GM12891 (cell line): ENCODE measurements at regions not wholly inside any gene's neighbourhood (a gene's known extent, or its start where the extent isn't known, plus 50 kb on each side); places are given as distances from the start of the nearest gene placed in this dataset.

Experiments used
- DNase-seq: peaks from one replicate; pipeline ENCODE4 v3.0.0; 2011; ENCODE audit warnings: low spot score; ENCODE audit not compliant: insufficient read length
- FAIRE-seq: peaks from 2 replicates; lab custom pipeline; 2011; peaks lifted over from hg19 to GRCh38; lab: Jason Lieb, UNC
- PAX5 ChIP-seq: IDR thresholded peaks from 2 replicates; pipeline ENCODE4 v1.6.1; 2011; ENCODE audit warnings: low read length, moderate library complexity, mild to moderate bottlenecking; ENCODE audit not compliant: insufficient read depth, severe bottlenecking
- POLR2A ChIP-seq: IDR thresholded peaks from 2 replicates; pipeline ENCODE4 v1.6.1; 2011; ENCODE audit warnings: low read depth, low read length, control low read depth
- POLR2AphosphoS5 ChIP-seq: IDR thresholded peaks from 2 replicates; pipeline ENCODE4 v1.6.1; 2011; ENCODE audit warnings: low read depth, low read length, control low read depth
- POU2F2 ChIP-seq: IDR thresholded peaks from 2 replicates; pipeline ENCODE4 v1.6.1; 2011; ENCODE audit warnings: low read depth, mild to moderate bottlenecking, control low read depth, low read length, moderate library complexity
- SPI1 ChIP-seq: IDR thresholded peaks from 2 replicates; pipeline ENCODE4 v1.6.1; 2011; ENCODE audit warnings: low read depth, low read length, control low read depth
- TAF1 ChIP-seq: IDR thresholded peaks from 2 replicates; pipeline ENCODE4 v1.6.1; 2011; ENCODE audit warnings: low read depth, low read length, control low read depth

DNA sequence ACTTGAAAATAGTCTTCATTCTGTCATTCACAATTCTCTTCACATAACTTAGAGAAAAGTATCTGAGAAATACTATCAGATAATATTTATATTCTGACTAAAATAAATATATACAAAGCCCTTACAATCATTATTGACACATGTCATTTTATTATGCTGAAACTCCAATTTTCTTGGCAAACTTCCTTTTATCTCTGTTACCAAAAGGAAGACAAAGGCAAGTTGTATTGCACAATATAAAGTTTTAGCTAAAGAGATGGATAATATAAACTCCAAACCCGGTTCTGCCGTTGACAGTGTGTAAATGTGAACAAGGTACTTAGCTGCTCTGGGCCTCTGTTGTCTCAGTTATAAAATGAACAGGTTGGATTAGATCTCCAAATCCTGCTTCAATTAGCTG, 99.0 kb upstream of the MDFIC start:
- no peak for FAIRE-seq
- no peak for DNase-seq
- TF ChIP-seq PAX5: no peak
- no peak for TF ChIP-seq TAF1
- TF ChIP-seq POU2F2: no peak
- no peak for TF ChIP-seq SPI1
- TF ChIP-seq POLR2A: no peak
- no peak for TF ChIP-seq POLR2AphosphoS5

DNA sequence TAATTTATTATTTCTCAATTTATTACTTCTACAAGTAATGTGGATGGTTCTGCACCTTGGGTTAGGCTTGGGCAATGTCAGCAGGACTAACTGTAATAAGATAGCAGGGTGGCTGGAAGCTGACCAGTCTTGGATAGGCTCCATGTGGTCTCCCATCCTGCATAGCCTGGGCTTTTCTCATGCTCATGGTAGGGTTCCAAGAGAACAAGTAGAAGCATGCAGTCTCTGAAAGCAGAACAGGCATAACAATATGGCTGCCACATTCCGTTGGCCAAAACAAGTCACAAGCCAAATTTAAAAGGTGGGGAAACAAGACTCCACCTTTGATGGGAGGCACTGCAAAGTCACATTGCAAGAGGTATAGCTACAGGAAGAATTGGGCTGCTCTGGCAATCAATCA, 98.6 kb upstream of the MDFIC start:
- no peak for DNase-seq
- FAIRE-seq: no peak
- TF ChIP-seq PAX5: no peak
- no peak for TF ChIP-seq POU2F2
- no peak for TF ChIP-seq POLR2AphosphoS5
- no peak for TF ChIP-seq SPI1
- no peak for TF ChIP-seq TAF1
- TF ChIP-seq POLR2A: no peak

DNA sequence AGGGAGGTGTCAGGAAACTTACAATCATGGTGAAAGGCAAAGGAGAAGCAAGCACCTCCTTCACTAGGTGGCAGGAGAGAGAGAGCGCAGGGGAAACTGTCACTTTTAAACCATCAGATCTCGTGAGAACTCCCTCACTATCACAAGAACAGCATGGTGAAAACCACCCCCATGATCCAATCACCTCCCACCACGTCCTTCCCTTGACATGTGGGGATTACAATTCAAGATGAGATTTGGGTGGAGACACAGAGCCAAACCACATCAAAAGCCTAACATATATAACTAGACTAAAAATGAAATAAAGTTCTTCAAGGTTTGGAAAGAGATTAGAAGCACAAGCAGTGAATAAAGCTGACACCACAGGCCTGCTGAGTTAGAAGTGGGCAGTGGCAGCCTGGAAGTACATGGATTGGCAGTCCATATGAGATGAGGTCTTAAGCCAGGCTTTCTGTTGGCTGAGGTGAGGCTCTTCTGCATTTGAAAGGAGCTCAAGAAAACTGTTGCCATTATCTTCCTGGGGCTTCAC, 96.4 kb upstream of the MDFIC start:
- FAIRE-seq (no peak), DNase-seq (no peak)
- TF ChIP-seq TAF1 (no peak), POLR2AphosphoS5 (no peak), POU2F2 (no peak), SPI1 (no peak), PAX5 (no peak), POLR2A (no peak)

DNA sequence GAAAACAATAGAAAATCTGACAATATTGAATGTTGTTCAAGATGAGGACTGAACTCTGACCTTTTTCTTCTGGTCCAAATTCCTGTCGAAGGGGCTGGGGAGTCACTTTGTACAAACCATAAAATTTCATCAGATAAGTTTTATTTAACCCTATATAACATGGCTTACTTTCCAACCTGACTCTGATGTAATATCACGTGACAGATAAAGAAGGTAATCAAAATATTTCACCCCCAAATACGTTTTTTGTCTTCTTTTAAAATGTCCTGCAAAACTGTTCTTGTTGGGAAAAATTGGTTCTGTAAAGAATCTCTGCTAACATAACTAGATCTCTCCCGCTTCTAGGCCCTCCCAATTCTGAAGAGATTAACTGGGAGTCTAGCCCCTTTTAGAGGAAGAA, 90.9 kb upstream of the MDFIC start:
- TF ChIP-seq PAX5 (no peak), POLR2AphosphoS5 (no peak), SPI1 (no peak)
- no peak for DNase-seq
- FAIRE-seq: no peak

DNA sequence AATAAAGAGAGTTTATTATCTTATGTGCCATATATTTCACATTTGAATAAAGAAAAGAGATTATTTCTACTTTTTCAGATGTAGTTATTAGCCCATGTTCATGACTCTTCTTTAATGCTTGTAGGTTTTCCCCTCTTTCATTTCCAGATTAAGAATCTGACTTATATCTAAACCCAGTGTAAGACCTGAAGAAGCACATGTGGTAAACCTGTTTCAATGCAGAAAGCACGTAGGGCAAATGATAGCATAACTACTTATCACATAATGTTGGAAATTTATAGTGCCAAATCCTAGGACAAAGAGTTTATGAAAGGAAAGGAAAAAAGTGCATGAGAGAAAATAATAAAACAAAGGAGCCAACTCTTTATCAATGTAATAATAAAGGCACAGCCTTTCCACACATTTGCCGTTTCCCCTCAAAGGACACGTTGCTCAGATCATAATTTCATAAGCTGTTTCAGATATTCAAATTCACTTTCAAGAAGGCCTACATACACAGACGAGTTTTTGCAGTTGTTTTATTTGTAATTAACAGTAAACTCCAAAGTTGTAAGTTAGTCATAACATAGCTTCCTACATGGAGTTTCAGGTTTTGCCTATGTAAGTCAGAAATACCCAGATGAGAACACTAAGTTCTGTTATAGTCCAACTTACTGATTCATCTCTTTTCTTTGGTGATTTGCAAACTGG, 88.8 kb upstream of the MDFIC start:
- DNase-seq (no peak), FAIRE-seq (peak; percentile 69)
- TF ChIP-seq SPI1 (no peak), POLR2AphosphoS5 (no peak), TAF1 (no peak), POLR2A (no peak), POU2F2 (no peak), PAX5 (no peak)

DNA sequence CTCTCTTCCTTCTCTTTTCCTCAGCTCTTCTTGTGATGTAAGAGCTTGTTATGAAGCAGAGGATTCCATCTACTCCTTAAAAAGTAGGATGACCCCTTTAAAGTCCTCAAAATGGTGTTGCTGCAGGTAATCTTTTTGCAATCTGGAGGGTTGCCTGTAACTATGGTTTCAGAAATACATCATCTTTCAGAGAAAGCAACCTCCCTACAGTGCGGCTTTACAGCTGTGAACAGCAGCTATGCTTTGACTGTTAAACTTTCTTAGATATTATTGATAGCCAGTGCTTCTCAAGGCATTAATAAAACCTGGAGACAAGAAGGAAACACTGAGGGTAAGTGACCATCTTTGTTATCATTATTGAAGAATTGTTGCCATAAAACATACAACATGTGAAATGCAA, 86.6 kb upstream of the MDFIC start:
- no peak for DNase-seq
- TF ChIP-seq TAF1 (no peak), POU2F2 (no peak), POLR2A (no peak), PAX5 (no peak), SPI1 (no peak), POLR2AphosphoS5 (no peak)
- FAIRE-seq: peak; percentile 41

DNA sequence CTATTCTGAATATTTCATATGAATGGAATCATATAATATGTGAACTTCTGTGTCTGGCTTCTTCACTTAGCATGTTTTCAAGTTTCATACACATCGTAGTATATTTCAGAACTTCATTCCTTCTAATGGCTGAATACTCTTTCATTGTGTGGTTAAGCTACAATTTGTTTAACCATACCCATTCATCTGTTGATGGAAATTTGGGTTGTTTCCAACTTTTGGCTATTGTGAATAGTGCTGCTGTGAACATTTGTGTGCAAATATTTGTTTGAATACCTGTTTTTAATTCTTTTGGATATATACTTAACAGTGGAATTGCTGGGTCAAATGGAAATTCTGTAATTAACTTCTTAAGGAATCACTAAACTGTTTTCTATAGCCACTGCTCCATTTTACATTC, 86.0 kb upstream of the MDFIC start:
- no peak for FAIRE-seq
- TF ChIP-seq POLR2AphosphoS5 (no peak), PAX5 (no peak), TAF1 (no peak), SPI1 (no peak), POLR2A (no peak), POU2F2 (no peak)
- DNase-seq: no peak

DNA sequence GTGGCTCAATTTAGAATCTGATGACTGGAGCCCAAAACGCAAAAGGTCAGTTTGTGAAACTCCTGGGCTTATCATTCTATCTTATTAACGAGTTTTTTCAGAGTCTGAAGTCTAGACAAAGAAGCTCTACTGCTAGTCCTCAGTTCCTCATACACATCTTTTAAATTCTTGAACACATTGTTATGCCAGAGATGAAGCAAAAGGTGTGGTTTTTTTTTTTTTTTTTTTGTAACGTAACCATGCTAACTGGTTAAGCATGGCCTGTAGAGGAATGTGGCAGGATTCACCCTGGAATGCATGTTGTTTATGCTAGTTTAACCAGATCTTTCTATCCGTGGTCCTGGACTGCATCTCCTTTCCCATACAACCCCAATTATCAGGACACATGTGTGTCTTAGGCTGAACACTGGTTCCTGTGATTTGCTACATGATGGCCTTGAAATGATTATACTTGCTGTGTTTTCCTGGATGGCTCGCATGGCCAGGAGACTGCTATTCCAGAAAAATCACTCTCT, 79.3 kb upstream of the MDFIC start:
- TF ChIP-seq POLR2AphosphoS5: no peak
- TF ChIP-seq TAF1: no peak
- TF ChIP-seq POU2F2: no peak
- TF ChIP-seq PAX5: no peak
- TF ChIP-seq SPI1: no peak
- no peak for TF ChIP-seq POLR2A
- no peak for DNase-seq
- peak; percentile 80 for FAIRE-seq

DNA sequence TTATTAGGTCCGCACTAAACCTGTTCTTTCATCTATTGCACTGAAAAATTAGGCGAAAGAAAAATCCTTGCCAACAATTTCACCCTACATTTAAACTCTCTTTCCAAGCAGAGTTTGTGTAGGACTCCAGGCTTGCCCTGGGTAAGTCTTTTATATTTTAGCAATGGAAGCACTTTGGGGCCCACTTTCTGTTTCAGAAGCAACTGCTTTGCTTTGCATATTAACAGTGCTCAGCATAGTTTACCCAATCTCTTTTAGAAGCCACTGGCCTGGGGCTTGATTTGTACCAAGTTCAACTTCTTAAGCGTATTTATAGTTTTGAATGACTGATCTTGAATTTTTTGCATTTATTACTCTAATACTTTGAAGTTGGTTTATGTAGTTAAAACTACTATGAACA, 78.8 kb upstream of the MDFIC start:
- no peak for DNase-seq
- FAIRE-seq: no peak
- TF ChIP-seq SPI1: no peak
- no peak for TF ChIP-seq PAX5
- TF ChIP-seq POLR2A: no peak
- no peak for TF ChIP-seq POLR2AphosphoS5
- TF ChIP-seq POU2F2: no peak

DNA sequence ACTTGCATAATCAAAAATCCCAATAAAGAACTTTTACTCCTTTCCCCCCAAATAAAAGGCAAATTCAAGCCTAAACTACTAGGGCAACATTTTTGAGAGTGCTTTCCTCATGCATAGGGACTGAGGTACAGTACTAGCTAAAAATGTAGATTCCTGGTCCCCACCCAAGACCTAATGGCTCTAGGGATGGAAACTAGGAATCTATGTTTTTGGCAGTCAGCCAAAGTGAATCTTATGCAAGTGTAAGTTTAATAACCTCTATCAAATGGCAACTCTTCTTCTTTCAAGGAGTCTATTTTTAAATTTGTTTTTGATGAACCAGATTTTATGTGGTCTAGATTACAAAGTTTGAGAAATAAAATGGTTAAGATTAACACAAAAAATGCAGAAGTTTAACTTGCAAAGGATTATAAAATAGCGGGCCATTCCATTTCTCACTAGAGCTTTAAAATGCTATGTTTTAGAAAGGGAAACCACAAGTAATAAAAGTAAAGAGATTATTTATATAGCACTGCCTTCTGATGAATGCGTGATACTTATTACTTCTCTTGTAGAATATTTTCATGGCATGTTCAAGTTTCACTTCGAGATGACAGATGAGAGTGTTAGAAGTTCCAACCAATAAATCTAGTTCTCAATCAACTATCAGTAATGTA, 70.4 kb upstream of the MDFIC start:
- FAIRE-seq: no peak
- TF ChIP-seq TAF1 (no peak), POU2F2 (no peak), PAX5 (no peak), POLR2AphosphoS5 (no peak), SPI1 (no peak), POLR2A (no peak)
- DNase-seq: no peak
